IMR-90 (cell line): ENCODE measurements at regions not wholly inside any gene's neighbourhood (a gene's known extent, or its start where the extent isn't known, plus 50 kb on each side); places are given as distances from the start of the nearest gene placed in this dataset.

Source experiments
- ATAC-seq: fragments of 200-7000 bp; cut with Tn5 transposase; 2 replicates; pipeline ENCODE4 v1.9.1; 2020; ENCODE audit warnings: low read depth, mild to moderate bottlenecking, moderate library complexity
- BruUV-seq: library from RNA; stranded (reverse); fragments of 400-500 nt; replicated peaks from 2 replicates; lab custom pipeline; 2021; lab: Mats Ljungman, UMichigan
- CTCF ChIA-PET: fragments of 300-600 bp; formaldehyde crosslinking; extraction: SDS; loops from one replicate; lab custom pipeline; 2021; ENCODE audit warnings: antibody characterized with exemption; lab: Yijun Ruan, JAX
- POLR2A ChIA-PET: fragments of 300-600 bp; sonication (Branson Sonifier 250); formaldehyde crosslinking; loops from one replicate; lab custom pipeline; 2022; ENCODE audit warnings: antibody characterized with exemption; ENCODE audit not compliant: unreplicated experiment; lab: Charles Lee
- DNase-seq: peaks from one replicate; pipeline ENCODE4 v3.0.0; 2013
- H2AFZ ChIP-seq: replicated peaks from 2 replicates; pipeline ENCODE3; 2013; ENCODE audit warnings: low read length, mild to moderate bottlenecking; ENCODE audit not compliant: poor library complexity
- H2AK5ac ChIP-seq: 2 replicates; pipeline ENCODE4 v1.6.1; 2013; ENCODE audit warnings: low read depth, low read length, inconsistent platforms
- H2AK9ac ChIP-seq: replicated peaks from 2 replicates; pipeline ENCODE3; 2013; ENCODE audit warnings: mild to moderate bottlenecking, low read depth, low read length, moderate library complexity; ENCODE audit not compliant: poor library complexity
- H2BK120ac ChIP-seq: 2 replicates; pipeline ENCODE4 v1.6.1; 2013; ENCODE audit warnings: low read depth, low read length, inconsistent platforms
- H2BK15ac ChIP-seq: 3 replicates; pipeline ENCODE4 v1.6.1; 2013; ENCODE audit warnings: low read depth, low read length, inconsistent platforms
- H2BK20ac ChIP-seq: 2 replicates; pipeline ENCODE4 v1.6.1; 2013; ENCODE audit warnings: low read depth, mild to moderate bottlenecking, inconsistent platforms, low read length, moderate library complexity
- H2BK5ac ChIP-seq: 2 replicates; pipeline ENCODE4 v1.6.1; 2013; ENCODE audit warnings: mild to moderate bottlenecking, low read depth, low read length, inconsistent platforms; ENCODE audit not compliant: poor library complexity, severe bottlenecking
- H3K14ac ChIP-seq: replicated peaks from 2 replicates; pipeline ENCODE4 v1.6.1; 2013; ENCODE audit warnings: low read depth, low read length, inconsistent platforms
- H3K18ac ChIP-seq: 2 replicates; pipeline ENCODE4 v1.6.1; 2013; ENCODE audit warnings: low read depth, low read length, control low read depth
- H3K23ac ChIP-seq: 2 replicates; pipeline ENCODE4 v1.6.1; 2013; ENCODE audit warnings: low read depth, low read length, inconsistent platforms
- H3K27ac ChIP-seq: 2 replicates; pipeline ENCODE4 v1.5.1; 2013; ENCODE audit warnings: mild to moderate bottlenecking, control low read depth, low read length; ENCODE audit not compliant: insufficient read depth
- H3K27me3 ChIP-seq: 2 replicates; pipeline ENCODE4 v1.6.1; 2013; ENCODE audit warnings: low read length; ENCODE audit not compliant: control insufficient read depth, insufficient read depth
- H3K36me3 ChIP-seq: 2 replicates; pipeline ENCODE4 v1.6.1; 2013; ENCODE audit warnings: low read length, mixed read lengths; ENCODE audit not compliant: control insufficient read depth, insufficient read depth
- H3K4ac ChIP-seq: 2 replicates; pipeline ENCODE4 v1.6.1; 2013; ENCODE audit warnings: low read depth, low read length, inconsistent platforms
- H3K4me1 ChIP-seq: 2 replicates; pipeline ENCODE4 v1.6.1; 2013; ENCODE audit warnings: low read length, mixed read lengths; ENCODE audit not compliant: control insufficient read depth, insufficient read depth
- H3K4me2 ChIP-seq: 2 replicates; pipeline ENCODE4 v1.6.1; 2013; ENCODE audit warnings: low read depth, mild to moderate bottlenecking, control low read depth, low read length, moderate library complexity
- H3K4me3 ChIP-seq: 2 replicates; pipeline ENCODE4 v1.5.1; 2013; ENCODE audit warnings: low read depth, mild to moderate bottlenecking, control low read depth, low read length, moderate library complexity; ENCODE audit not compliant: insufficient read depth
- H3K56ac ChIP-seq: 2 replicates; pipeline ENCODE4 v1.6.1; 2013; ENCODE audit warnings: low read length, inconsistent platforms; ENCODE audit not compliant: insufficient read depth; ENCODE audit errors: extremely low read depth
- H3K79me1 ChIP-seq, 2 experiments: 2 replicates each; pipeline ENCODE4 v1.6.1; 2013; ENCODE audit warnings: low read length in 2 of 2, inconsistent platforms in 1 of 2, low read depth in 1 of 2
- H3K9ac ChIP-seq: 2 replicates; pipeline ENCODE4 v1.6.1; 2013; ENCODE audit warnings: low read depth, low read length, control low read depth
- H3K9me1 ChIP-seq: 2 replicates; pipeline ENCODE4 v1.6.1; 2013; ENCODE audit warnings: low read length, inconsistent platforms; ENCODE audit not compliant: insufficient read depth
- H3K9me3 ChIP-seq: 2 replicates; pipeline ENCODE4 v1.6.1; 2013; ENCODE audit warnings: low read length; ENCODE audit not compliant: control insufficient read depth, insufficient read depth
- H4K20me1 ChIP-seq: 2 replicates; pipeline ENCODE4 v1.6.1; 2013; ENCODE audit warnings: low read length, inconsistent platforms; ENCODE audit not compliant: insufficient read depth
- H4K5ac ChIP-seq: 2 replicates; pipeline ENCODE4 v1.6.1; 2013; ENCODE audit warnings: mild to moderate bottlenecking, low read depth, low read length, control low read depth
- H4K8ac ChIP-seq, 2 experiments: 2 replicates each; pipeline ENCODE4 v1.6.1; 2013; ENCODE audit warnings: low read depth in 2 of 2, low read length in 2 of 2, control low read depth in 1 of 2, inconsistent platforms in 1 of 2
- H4K91ac ChIP-seq: 2 replicates; pipeline ENCODE4 v1.6.1; 2013; ENCODE audit warnings: low read depth, low read length, inconsistent platforms; ENCODE audit not compliant: insufficient read depth
- BHLHE40 ChIP-seq: fragments of 150-350 bp; IDR thresholded peaks from 2 replicates; pipeline ENCODE4 v1.6.1; 2016; ENCODE audit warnings: mild to moderate bottlenecking, low read depth, low read length
- CEBPB ChIP-seq: IDR thresholded peaks from 2 replicates; pipeline ENCODE4 v1.6.1; 2012; ENCODE audit warnings: low read depth, low read length, improper control_type of control experiment
- CHD1 ChIP-seq: IDR thresholded peaks from 2 replicates; pipeline ENCODE4 v1.6.1; 2012; ENCODE audit warnings: low read depth, low read length, improper control_type of control experiment
- FOS ChIP-seq: fragments of 150-350 bp; IDR thresholded peaks from 2 replicates; pipeline ENCODE4 v1.6.1; 2016; ENCODE audit warnings: low read depth, low read length
- MAFK ChIP-seq: IDR thresholded peaks from 2 replicates; pipeline ENCODE4 v1.6.1; 2012; ENCODE audit warnings: low read depth, low read length, improper control_type of control experiment
- MAZ ChIP-seq: IDR thresholded peaks from 2 replicates; pipeline ENCODE4 v1.6.1; 2012; ENCODE audit warnings: low read depth, mild to moderate bottlenecking, low read length, improper control_type of control experiment, moderate library complexity, borderline replicate concordance
- MXI1 ChIP-seq: IDR thresholded peaks from 2 replicates; pipeline ENCODE4 v1.6.1; 2012; ENCODE audit warnings: low read depth, mild to moderate bottlenecking, low read length, moderate library complexity, borderline replicate concordance
- NFE2L2 ChIP-seq: fragments of 150-350 bp; IDR thresholded peaks from 2 replicates; pipeline ENCODE4 v1.6.1; 2016; ENCODE audit warnings: low read depth, mild to moderate bottlenecking, low read length
- POLR2A ChIP-seq: IDR thresholded peaks from 2 replicates; pipeline ENCODE4 v1.6.1; 2012; ENCODE audit warnings: mild to moderate bottlenecking, low read depth, low read length
- RAD21 ChIP-seq: IDR thresholded peaks from 2 replicates; pipeline ENCODE4 v1.6.1; 2012; ENCODE audit warnings: low read length, improper control_type of control experiment
- RCOR1 ChIP-seq: IDR thresholded peaks from 2 replicates; pipeline ENCODE4 v1.6.1; 2012; ENCODE audit warnings: mild to moderate bottlenecking, low read length, improper control_type of control experiment; ENCODE audit not compliant: insufficient replicate concordance
- RFX5 ChIP-seq: IDR thresholded peaks from 2 replicates; pipeline ENCODE4 v1.8.0; 2012; ENCODE audit warnings: low read depth, mild to moderate bottlenecking, low read length, moderate library complexity
- SMC3 ChIP-seq: fragments of 150-350 bp; IDR thresholded peaks from 2 replicates; pipeline ENCODE4 v1.6.1; 2016; ENCODE audit warnings: low read depth, mild to moderate bottlenecking, antibody characterized with exemption, low read length, moderate library complexity
- WGBS, 2 experiments: methylation state at CpG; one replicate each; pipeline versions ENCODE4 v1.1.5 to v1.1.7; 2013; ENCODE audit warnings: missing lambda C conversion rate in 2 of 2; ENCODE audit not compliant: insufficient read length in 1 of 2; ENCODE audit errors: extremely low coverage in 2 of 2; 5-methylcytosine and 5-hydroxymethylcytosine counted together
- dilution Hi-C: fragments of 300-500 bp; cut with HindIII; formaldehyde crosslinking; loops from one replicate; pipeline ENCODE4 v1.14.3; 2018; ENCODE audit warnings: low sequenced_read_pairs; ENCODE audit not compliant: unreplicated experiment
- in situ Hi-C: fragments of 300-500 bp; cut with MboI; formaldehyde crosslinking; loops from 3 replicates; pipeline ENCODE4 v1.14.3; 2019; ENCODE audit warnings: low sequenced_read_pairs, inconsistent platforms, mixed read lengths
- intact Hi-C: fragments of 100-400 bp; cut with micrococcal nuclease; formaldehyde crosslinking; loops from 2 replicates; pipeline ENCODE4 v1.10.0; 2022
- TF ChIP-seq, protein P1 (sequence below): fragments of 150-350 bp; IDR thresholded peaks from 2 replicates; pipeline ENCODE4 v1.6.1; 2017; ENCODE audit warnings: mild to moderate bottlenecking, antibody characterized with exemption, low read length, low read depth
- TF ChIP-seq, protein P2 (sequence below): conservative IDR thresholded peaks from 2 replicates; pipeline ENCODE4 v1.5.1; 2012; ENCODE audit warnings: mild to moderate bottlenecking, low read depth, low read length, improper control_type of control experiment
- TF ChIP-seq, protein P3 (sequence below): fragments of 150-350 bp; IDR thresholded peaks from 2 replicates; pipeline ENCODE4 v1.6.1; 2016; ENCODE audit warnings: low read depth, mild to moderate bottlenecking, low read length, moderate library complexity, borderline replicate concordance

DNA sequence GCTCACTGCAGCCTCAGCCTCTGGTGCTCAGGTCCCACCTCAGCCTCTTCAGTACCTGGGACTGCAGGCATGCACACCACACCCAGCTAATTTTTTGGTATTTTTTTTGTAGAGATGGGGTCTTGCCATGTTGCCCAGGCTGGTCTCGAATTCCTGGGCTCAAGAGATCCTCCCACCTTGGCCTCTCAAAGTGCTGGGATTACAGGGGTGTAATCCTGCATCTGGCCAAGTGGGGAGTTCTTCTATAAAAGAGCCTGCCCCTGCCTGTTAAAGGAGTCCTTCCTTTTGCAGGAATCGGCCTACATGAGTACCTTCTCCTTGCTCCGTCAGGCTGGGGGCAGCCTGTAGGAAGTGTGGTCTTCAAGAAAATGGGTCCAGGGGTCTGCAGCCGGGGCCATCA lies 54.1 kb upstream of the RASSF3 start:
- dilution Hi-C loops (no loop called here), intact Hi-C loops (no loop called here), in situ Hi-C loops (no loop called here)
- H3K23ac ChIP-seq: no peak overlapping the region
- TF ChIP-seq RAD21 (no peak), BHLHE40 (no peak), POLR2A (no peak), MXI1 (no peak), RCOR1 (no peak), CHD1 (no peak), FOS (no peak), MAZ (no peak), CEBPB (no peak), RFX5 (no peak), MAFK (no peak), SMC3 (no peak), NFE2L2 (no peak)
- TF ChIP-seq, protein P1, sequence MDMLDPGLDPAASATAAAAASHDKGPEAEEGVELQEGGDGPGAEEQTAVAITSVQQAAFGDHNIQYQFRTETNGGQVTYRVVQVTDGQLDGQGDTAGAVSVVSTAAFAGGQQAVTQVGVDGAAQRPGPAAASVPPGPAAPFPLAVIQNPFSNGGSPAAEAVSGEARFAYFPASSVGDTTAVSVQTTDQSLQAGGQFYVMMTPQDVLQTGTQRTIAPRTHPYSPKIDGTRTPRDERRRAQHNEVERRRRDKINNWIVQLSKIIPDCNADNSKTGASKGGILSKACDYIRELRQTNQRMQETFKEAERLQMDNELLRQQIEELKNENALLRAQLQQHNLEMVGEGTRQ: no peak
- TF ChIP-seq, protein P2, sequence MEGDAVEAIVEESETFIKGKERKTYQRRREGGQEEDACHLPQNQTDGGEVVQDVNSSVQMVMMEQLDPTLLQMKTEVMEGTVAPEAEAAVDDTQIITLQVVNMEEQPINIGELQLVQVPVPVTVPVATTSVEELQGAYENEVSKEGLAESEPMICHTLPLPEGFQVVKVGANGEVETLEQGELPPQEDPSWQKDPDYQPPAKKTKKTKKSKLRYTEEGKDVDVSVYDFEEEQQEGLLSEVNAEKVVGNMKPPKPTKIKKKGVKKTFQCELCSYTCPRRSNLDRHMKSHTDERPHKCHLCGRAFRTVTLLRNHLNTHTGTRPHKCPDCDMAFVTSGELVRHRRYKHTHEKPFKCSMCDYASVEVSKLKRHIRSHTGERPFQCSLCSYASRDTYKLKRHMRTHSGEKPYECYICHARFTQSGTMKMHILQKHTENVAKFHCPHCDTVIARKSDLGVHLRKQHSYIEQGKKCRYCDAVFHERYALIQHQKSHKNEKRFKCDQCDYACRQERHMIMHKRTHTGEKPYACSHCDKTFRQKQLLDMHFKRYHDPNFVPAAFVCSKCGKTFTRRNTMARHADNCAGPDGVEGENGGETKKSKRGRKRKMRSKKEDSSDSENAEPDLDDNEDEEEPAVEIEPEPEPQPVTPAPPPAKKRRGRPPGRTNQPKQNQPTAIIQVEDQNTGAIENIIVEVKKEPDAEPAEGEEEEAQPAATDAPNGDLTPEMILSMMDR: no peak
- TF ChIP-seq, protein P3, sequence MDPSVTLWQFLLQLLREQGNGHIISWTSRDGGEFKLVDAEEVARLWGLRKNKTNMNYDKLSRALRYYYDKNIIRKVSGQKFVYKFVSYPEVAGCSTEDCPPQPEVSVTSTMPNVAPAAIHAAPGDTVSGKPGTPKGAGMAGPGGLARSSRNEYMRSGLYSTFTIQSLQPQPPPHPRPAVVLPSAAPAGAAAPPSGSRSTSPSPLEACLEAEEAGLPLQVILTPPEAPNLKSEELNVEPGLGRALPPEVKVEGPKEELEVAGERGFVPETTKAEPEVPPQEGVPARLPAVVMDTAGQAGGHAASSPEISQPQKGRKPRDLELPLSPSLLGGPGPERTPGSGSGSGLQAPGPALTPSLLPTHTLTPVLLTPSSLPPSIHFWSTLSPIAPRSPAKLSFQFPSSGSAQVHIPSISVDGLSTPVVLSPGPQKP: no peak
- H3K4ac ChIP-seq: no peak overlapping the region
- H2AK9ac ChIP-seq: no peak overlapping the region
- no peaks in the 10 kb centered on the region for H3K79me1 ChIP-seq
- no peak overlapping the region for H3K4me2 ChIP-seq
- H2AFZ ChIP-seq: no peak overlapping the region
- 0 out of 2 replicates have a peak, but pooled peaks cover 3% of the 10 kb centered on the region for H4K20me1 ChIP-seq
- no peak overlapping the region for H3K56ac ChIP-seq
- no peak overlapping the region for H2BK20ac ChIP-seq
- no peaks in the 10 kb centered on the region for H3K9me3 ChIP-seq
- CTCF ChIA-PET: no interaction called here
- H3K9ac ChIP-seq: no peak overlapping the region
- H3K14ac ChIP-seq: no peak overlapping the region
- H2BK120ac ChIP-seq: no peak overlapping the region
- ATAC-seq (no peak), DNase-seq (no peak)
- no peak overlapping the region for H3K27ac ChIP-seq
- no TSS peak for BruUV-seq
- no peak overlapping the region for H4K5ac ChIP-seq
- H3K4me1 ChIP-seq: peaks cover 9% of the 10 kb centered on the region
- WGBS, 2 experiments: no CpG with 5 or more reads among the region's 4 CpGs
- H3K18ac ChIP-seq: no peak overlapping the region
- H4K91ac ChIP-seq: no peak overlapping the region
- no peak overlapping the region for H2BK5ac ChIP-seq
- no peaks in the 10 kb centered on the region for H3K36me3 ChIP-seq
- H3K4me3 ChIP-seq: no peak overlapping the region
- POLR2A ChIA-PET: no interaction called here
- peaks cover 10% of the 10 kb centered on the region for H3K9me1 ChIP-seq
- no peak overlapping the region for H4K8ac ChIP-seq
- H2AK5ac ChIP-seq: no peak overlapping the region
- no peaks in the 10 kb centered on the region for H3K27me3 ChIP-seq
- H2BK15ac ChIP-seq: no peak overlapping the region
